Daoy (cell line): ENCODE measurements at regions not wholly inside any gene's neighbourhood (a gene's known extent, or its start where the extent isn't known, plus 50 kb on each side); places are given as distances from the start of the nearest gene placed in this dataset.

Experiments
- DNase-seq: peaks from one replicate; pipeline ENCODE4 v3.0.0-alpha.2; 2015; ENCODE audit warnings: low read depth

DNA sequence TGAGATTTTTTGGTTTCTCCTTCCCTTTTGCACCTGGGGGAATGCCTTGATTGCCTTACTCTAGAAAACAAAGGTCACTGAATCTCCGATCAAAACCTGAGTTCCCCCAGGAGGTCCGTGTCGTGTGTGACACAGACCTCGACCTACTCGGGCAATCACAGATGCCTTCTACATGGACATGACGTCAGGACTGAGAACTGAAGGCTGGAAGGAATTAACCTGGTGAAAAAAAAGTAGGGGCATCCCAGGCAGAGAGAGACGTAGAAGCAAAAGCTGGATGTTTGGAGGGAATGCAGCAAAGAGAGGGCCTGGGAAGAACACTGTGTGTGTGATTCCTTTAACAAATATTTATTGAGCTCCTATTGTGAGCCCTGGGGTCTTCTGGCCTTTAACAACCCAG lies 178.0 kb downstream of the PRDM2 start:
- DNase-seq, result no peak

DNA sequence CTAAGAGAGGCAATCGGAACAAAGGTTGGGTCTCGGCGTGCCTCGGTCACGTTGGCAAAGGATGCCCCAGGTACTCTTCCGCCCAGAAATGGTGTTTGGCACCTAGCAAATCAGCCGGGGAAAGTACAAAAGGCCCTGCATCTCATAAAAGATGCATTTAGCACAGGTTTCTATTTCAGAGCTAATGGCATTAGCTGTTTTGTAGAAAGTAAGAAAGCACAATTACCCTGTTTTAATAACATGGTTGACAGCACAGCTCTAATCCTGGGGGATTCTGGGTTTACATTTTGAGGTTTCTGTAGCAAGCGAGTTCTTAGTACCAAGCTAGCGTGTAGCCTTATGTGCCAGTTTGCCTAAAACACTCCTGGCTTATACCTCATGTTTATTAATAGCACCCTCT lies 178.5 kb downstream of the PRDM2 start:
- DNase-seq, result no peak

DNA sequence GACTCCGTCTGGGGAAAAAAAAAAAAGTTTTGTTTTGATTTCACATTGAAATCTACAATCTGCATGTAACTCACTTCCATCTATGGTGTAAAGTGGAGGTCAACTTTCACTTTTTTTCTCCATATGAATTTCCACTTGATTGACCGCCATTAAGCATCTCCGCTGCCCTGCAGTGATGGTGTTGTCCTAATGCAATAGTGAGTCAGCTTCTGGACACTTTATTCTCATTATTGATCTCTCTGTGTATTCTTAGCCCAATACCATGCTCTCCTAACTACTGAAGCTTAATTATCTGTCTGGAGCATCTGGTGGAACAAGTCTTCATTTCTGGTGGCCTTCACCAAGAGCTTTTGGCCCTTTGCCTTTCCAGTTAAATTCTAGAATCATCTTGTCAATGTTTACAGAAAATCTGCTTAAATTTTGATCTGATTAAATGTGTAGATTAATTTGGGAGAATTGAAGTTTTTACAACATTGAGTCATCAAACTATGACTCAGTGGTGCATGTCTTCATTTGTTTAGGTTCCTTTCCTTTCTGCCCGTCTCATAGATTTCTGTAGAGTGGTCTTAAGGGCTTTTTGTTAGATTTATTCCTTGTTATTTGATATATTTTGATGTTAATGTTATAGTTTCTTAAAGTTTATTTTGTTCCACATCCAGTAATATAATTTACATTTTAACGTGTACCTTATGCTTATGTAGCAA lies 181.5 kb downstream of the PRDM2 start:
- no peak for DNase-seq

DNA sequence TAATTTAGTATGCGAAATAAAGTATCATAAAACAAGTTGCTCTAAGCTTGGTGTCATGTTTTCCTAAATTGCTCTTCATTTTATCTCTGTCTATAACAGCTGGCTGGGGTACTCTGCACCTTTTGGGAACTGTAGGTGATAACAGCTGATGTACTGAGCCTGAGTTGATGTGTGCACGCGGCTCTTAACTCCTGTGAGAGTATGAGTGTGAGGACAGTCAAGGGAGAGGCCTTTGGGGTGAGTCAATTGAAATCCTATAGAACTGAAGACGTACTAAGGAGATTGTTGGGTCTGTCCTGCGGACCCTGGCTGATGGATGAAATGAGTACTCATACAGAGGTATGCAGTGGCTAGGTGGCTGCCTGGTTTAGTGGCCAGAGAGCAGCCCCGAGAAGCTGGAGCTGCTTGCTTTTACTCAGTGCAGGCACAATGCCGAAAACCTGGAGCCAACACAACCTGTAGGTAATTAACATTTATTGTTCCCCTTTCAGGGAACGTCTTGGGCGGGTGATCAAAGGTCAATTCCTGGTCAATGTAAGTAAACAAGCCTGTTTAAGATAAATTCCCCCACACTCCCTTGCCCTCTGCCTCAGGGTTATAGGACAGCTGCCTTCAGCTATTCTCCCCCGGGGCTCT lies 188.5 kb downstream of the PRDM2 start:
- no peak for DNase-seq

DNA sequence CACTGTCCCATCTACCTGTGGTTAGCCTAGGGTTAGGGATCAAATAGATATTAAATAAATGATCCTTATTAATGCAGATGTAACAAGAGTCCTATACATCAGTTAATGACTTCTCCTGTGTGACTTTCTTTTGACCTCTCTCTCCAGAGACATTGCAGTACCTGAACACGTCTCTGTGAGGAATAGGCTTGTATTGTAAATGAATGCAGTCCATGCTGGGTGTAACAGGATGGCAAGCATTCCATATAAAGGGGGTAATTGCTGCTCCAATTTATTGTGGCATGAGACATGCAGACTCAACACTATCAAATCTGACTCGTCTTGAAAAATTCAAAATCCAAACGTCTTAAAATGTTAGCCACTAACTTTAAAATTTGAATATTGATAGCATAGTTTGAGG lies 189.5 kb downstream of the PRDM2 start:
- DNase-seq, result no peak

DNA sequence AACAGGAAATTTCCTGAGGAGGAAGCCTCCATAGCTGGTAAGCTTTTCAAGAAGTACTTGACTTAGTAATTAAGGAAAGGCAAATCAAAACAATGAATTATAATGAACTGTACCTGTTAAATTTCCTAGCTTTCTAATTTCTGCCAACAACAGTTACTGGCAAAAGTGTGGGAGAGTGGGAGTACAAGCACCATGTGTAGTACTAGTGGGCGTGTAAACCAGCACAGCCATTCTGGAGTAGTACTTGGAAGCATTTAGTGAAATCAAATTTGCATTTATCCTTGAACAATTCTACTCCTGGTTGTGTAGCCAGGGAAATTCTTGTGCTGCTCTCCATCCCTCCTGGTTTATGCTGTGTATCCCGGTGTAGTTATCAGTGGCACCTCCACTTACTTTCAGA lies 190.8 kb downstream of the PRDM2 start:
- DNase-seq, result no peak

DNA sequence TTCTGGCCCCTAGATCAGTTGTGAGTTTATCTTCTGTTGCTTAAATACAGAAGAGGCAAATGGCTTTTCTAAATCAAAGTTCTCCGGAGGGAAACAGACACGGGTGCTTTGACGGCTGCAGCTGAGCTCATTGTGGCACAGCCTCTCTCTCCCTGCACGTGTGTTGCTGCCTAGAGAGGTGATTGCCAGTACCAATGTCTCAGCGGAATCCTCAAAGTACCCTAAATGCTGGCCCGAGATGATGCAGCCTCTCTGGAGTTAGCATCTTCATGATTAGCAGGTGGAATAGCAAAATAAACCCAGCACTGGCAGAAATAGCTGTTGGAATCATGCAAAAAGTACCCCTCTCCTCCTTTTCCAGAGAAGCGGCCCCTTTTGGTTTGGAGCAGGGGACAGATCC lies 192.2 kb downstream of the PRDM2 start:
- DNase-seq, result no peak

DNA sequence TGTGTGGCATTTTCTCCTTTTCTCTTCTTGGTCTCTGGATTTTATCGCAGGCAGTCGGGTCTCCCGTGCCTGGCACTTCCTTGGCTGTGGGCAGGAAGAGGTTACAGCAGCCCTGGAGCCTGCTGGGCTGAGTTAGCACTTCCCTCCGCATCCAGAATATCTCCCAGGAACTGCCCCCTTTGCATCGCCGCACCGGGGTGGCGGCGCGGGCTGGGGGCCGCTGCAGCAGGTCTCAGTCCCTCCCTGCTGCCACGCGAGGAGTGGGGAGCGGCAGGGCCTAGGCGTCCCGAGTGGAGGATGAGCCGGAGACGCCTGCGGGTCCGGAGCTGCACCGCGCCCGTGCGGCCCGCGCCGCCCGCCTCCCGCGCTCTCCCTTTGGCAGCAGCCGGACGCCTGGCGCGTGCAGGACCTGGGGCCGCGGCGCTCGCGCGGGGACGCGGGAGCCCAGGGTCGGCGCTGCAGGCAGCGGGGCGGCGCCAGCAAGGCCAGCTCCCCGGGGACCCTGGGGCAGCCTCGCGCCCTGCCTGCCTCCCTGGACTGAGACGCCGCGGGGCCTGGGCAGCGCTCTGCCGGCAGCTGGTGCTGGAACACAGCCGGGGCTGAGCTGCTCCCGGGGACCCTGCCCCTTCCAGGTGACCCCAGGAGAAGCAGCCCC lies 192.8 kb downstream of the PRDM2 start:
- peak; percentile 21 for DNase-seq

DNA sequence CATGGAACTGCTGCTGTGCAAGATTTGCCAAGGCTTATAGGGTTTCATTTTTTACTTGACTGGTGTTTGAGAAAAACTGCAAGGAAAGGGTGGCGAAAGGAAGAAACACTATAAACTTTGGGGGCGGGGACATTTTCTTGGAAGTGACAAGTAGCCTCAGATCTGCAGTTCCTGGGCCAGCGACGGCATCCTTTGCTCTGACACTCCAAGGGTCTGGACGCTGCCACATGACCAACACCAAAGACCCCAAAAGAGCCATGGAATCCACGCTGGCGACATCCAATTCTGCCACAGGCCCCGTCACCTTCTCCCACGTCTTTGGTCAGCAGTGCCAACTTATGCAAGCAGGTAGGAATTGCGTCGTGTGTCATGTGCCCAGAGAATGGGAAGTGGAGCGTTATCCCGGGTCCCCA lies 193.4 kb downstream of the PRDM2 start:
- DNase-seq, result no peak

DNA sequence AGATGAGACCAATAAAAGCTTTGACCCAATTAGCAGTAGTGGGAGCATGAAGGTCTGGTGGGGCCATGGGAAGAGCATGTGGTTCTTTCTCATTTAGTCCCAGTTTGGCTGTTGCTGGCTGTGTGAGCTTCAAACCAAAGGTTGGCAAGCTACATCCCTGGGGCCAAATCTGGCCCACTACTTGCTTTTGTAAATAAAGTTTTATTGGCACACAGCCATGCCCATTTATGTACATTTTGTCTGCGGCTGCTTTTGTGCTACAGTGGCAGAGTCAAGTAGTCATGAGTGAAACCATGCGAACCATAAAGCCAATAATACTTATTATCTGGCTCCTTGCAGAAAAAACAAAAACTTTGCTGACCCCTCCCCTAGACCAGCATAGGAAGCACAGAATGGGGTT lies 196.9 kb downstream of the PRDM2 start:
- DNase-seq, result no peak

DNA sequence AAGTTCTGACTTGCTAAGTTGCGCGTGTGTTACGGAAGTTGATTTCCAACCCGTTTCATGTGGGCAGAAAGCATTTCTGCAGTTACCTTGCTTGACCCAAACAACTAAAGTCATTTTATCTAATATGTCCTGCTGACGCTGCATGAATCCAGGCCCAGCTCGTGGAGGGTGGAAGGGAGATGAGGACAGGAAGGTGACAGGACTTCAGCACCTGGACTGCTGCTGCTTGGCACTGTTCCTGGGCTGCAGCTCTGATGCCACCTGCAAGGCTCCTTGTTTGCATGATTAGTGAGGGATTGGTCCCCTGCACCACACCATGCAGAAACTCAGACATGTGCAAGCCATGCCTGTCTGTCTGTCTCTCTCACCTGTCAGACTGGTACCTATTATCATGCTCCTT lies 198.4 kb downstream of the PRDM2 start:
- no peak for DNase-seq

DNA sequence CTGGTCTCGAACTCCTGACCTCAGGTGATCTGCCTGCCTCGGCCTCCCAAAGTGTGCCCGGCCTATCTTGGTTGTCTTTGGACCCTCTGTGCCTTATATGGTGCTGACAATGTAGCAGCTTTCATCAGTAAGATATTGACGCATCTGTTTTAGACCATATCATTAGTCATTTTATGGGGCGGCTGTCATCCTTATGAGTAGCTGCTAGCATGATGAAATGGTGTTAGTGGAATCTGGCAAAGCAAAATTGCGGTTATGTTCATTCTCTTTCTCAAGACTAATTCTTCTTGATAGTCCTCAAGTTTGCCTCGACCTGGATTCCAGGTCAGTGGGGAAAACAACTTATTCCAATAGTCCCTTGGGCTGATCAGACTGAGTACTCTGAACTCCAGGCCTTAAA lies 199.9 kb downstream of the PRDM2 start:
- peak; percentile 26 for DNase-seq

DNA sequence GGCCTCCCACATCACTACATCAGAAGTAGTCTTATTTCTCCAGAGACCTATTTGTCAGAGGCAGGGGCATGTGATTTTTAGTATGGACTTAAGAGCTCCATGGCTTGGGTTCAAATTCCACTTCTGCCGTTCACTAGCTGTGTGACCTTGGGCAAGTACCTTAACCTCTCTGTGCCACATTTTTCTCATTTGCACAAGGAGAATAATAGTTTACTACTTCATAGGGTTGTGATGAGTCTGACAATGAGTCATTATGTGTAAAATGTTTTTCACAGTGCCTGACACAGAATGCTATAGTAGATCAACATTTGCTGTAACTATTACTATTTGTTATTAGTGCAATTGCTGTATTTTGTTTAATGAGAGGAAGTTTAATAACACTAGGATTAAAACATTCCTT lies 200.6 kb downstream of the PRDM2 start:
- DNase-seq, result no peak

DNA sequence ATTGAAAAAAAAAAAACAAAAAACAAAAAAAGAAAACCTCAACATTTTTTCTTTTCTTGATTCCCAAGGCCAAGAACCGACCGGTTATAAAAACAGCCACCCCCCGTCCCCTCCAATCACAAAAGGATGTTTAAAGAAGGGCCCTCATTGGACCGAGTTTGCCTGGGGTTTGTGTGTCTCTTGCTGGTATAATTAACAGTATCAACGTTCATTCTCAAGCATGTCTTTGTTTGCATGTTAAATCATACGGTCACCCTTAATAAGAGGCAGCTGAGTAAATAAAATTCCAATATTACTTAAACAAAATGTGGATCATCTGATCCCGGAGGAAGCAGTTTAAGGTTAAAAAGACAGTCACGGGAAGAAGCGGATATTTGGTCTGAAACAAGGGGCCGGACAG lies 201.1 kb downstream of the PRDM2 start:
- DNase-seq, result no peak

DNA sequence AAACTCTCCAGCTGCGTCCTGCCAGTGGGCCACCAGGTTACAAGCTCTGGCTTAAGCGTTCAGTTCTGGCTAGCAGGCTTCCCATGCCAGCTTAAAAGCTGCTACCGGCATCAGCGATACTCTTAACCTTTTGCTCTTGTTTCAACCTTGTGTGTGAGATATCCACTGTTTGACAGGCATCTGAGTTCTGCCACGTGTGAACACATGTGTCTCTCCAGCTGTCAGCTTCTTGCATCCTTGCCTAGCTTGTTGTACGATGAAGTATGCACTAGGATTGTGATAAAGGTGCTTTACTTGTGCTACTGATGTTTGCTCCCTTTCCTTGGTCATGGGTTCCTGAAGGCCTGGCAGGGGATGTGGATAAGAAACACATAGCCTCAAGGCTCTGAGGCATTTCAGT lies 201.6 kb downstream of the PRDM2 start:
- DNase-seq, result no peak

DNA sequence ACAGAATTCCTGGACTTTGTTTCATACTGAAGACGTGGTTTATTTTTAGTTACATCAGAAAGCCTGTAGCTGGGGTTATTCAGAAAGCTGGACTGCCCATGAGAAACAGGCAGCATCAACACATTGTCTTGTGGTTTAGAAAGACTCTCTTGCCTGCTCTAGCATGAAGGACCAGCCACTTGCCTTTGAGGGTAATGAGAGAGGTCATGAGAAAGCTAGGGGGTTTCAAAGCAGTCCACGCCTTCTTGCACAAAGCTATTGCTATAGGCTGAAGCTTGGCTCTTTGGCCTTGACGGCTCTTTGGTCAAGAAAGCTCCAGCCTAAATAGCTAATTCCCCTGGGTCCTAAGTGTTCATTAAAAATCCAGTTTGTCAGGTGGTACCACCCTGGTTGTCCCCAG lies 208.1 kb downstream of the PRDM2 start:
- DNase-seq, result no peak

DNA sequence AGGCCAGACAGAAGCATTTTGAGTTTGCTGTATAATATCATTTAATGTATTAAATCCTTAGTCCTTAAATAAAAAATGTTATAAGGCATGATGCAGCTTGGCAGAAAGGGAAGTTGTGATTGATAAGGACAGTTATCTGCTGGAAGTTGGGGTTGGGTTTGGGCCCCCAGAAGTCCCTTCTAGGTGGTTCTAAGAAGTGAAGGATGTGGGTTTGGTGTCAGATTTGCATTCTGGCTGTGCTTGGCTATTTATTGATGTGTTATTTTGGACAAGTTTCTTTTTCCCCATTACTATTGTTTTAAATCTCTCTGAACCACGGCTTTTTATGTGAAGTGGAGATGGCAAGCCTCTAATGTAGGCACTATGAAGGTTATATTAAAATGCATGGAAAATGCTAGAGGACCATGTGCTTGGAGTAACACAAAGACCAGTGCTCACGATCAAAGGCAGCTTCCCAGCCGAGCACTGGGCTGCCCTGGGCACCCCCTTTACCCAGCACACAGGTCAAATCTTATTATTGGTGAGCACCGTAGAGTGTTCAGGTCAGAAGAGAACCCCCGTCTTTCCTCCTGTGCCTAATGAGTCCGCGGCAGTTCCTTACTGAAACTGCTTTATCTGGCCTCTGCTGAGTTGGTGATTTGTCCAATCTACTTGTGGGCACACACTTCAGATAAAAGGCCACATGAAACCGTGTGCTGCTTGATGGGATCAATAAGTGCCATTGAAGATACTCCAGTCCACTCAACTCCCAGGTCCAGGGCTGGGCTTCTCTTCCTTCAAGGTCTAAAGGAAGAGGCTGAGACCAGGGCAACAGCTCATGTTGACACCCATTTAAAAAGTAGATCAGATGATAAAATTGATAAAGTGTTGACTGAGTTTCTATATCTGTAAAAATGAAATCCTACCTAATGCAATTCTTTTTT lies 212.0 kb downstream of the PRDM2 start:
- no peak for DNase-seq

DNA sequence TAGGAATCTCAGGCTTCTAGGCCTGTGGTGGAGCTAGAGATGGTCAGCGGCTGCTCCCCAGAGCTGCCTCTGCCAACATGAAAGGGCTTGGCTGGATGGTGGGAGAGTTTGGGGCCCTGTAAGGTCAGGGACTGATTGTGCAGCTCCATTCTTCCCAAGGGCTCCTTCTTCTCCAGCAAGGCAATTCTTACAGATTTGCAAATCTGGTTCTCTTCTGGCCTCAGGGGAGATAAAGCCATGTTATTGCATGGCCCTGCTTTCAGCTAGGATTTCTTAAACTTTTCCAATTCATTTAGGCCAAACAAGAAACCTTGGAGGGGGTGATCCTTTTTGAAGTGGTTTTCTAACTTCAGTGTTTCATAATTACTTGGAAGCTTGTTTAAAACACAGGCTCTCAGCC lies 213.4 kb downstream of the PRDM2 start:
- DNase-seq, result no peak

DNA sequence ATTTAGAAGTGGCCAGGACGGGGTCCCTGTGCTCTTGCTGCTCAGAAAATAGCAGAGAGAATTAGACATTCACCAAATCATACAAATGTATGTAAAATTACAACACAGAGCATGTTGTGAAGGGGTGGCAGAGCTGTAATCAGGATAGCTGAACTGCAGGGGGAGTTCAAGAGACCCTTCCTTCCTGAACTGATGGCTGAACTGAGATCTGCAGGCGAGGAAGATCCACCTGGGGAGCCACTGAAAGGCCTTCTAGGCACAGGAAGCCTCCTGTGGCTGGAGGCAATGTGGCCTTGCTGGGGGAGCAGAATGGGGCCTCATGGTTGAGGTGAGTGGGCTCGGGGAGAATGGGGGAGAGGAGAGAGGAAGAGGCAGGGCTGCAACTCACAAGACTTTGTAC lies 216.5 kb downstream of the PRDM2 start:
- no peak for DNase-seq

DNA sequence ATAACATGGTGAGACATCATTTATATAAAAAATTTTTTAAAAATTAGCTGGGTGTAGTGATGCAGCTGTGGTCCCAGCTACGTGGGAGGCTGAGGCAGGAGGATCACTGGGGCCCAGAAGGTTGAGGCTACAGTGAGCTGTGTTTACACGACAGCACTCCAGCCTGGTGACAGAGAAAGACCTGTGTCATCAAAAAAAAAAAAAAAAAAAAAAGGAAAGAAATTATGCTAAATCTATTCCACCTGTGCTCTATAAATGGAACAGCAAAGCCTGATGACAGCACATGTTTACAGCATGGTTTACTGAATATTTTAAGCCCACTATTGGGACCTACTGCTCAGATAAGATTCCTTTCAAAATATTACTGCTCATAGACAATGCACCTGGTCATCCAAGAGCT lies 217.6 kb downstream of the PRDM2 start:
- no peak for DNase-seq

DNA sequence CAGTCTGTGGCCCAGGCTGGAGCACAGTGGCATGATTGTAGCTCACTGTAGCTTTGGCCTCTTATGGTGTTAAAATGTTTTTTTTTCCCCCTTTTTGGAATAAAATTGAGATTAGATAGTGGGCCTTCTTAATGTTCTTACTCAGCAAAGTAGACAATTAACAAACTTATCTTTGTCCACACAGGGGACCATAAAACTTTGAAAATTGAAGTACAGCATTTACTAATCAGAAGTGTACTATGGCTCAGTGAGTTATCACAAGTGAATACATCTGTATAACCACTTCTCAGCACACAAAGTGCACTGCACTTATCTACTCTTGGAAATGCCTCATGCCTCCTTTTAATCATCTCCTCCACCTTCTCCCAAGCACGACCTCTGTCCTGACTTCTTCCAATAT lies 218.9 kb downstream of the PRDM2 start:
- DNase-seq, result no peak

DNA sequence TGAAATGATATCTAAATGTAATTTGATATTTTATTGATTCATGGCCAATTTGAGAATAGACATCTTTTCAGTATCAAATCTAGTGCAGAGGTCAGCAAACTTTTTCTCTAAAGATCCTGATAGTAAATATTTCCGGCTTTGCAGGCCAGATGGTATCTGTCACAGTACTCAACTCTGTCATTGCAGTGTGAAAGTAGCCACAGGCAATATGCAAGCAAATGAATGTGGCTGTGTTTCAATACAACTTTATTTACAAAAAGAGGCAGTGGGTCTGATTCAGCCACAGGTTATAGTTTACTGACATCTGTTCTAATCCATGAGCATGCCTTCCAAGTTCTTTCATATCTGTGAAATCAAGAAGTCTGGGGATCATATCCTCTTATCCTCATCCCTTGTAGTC lies 221.2 kb downstream of the PRDM2 start:
- no peak for DNase-seq
